Endothelial cell of umbilical vein (primary cell): ENCODE measurements at regions not wholly inside any gene's neighbourhood (a gene's known extent, or its start where the extent isn't known, plus 50 kb on each side); places are given as distances from the start of the nearest gene placed in this dataset.

Source experiments
- BruUV-seq: library from RNA; stranded (reverse); fragments of 400-500 nt; replicated peaks from 2 replicates; lab custom pipeline; 2021; lab: Mats Ljungman, UMichigan
- CTCF ChIA-PET: fragments of 300-600, 350-600 bp; sonication (Branson Sonifier 250); formaldehyde crosslinking; loops from one replicate; lab custom pipeline; 2021; ENCODE audit warnings: antibody characterized with exemption, inconsistent platforms; lab: Charles Lee
- POLR2A ChIA-PET: fragments of 300-600, 350-600 bp; sonication (Branson Sonifier 250); formaldehyde crosslinking; loops from one replicate; lab custom pipeline; 2021; ENCODE audit warnings: antibody characterized with exemption, inconsistent platforms; lab: Charles Lee
- DNase-seq: peaks from one replicate; pipeline ENCODE4 v3.0.0-alpha.2; 2011; ENCODE audit warnings: low read depth, low spot score
- FAIRE-seq: peaks from 2 replicates; lab custom pipeline; 2011; peaks lifted over from hg19 to GRCh38; lab: Jason Lieb, UNC
- H2AFZ ChIP-seq: 2 replicates; pipeline ENCODE4 v1.6.0; 2012; ENCODE audit warnings: low read depth, low read length, control low read depth, inconsistent platforms
- H3K27ac ChIP-seq: 2 replicates; pipeline ENCODE4 v1.5.1; 2011; ENCODE audit warnings: low read depth, mild to moderate bottlenecking, control low read depth, low read length, moderate library complexity; ENCODE audit not compliant: insufficient read depth
- H3K27me3 ChIP-seq, 2 experiments: 2 replicates each; pipeline versions ENCODE4 v1.6.0 to v1.6.1; 2011; ENCODE audit warnings: low read length in 2 of 2, mixed read lengths in 1 of 2; ENCODE audit not compliant: control insufficient read depth in 2 of 2, insufficient read depth in 2 of 2
- H3K36me3 ChIP-seq, 2 experiments: 2 replicates in 1 of 2; 3 replicates in 1 of 2; pipeline ENCODE4 v1.5.1; 2011; ENCODE audit warnings: low read length in 2 of 2, mild to moderate bottlenecking in 1 of 2, moderate library complexity in 1 of 2; ENCODE audit not compliant: control insufficient read depth in 2 of 2, insufficient read depth in 2 of 2; ENCODE audit errors: extremely low read depth in 1 of 2
- H3K4me1 ChIP-seq: 3 replicates; pipeline ENCODE4 v1.5.1; 2011; ENCODE audit warnings: mild to moderate bottlenecking, low read length; ENCODE audit not compliant: control insufficient read depth, insufficient read depth; ENCODE audit errors: extremely low read depth
- H3K4me2 ChIP-seq: 2 replicates; pipeline ENCODE4 v1.6.1; 2011; ENCODE audit warnings: low read length, control low read depth, mixed read lengths; ENCODE audit not compliant: insufficient read depth
- H3K4me3 ChIP-seq, 3 experiments: fragments of 200-600 bp in 1 of 3; sonication (generic), shearing (Covaris generic) in 1 of 3; replicated peaks in 1 of 3; 2 replicates each; pipeline ENCODE4 v1.5.1; 2011 to 2016; ENCODE audit warnings: control low read depth in 3 of 3, low read length in 3 of 3, mild to moderate bottlenecking in 2 of 3, inconsistent platforms in 1 of 3, low read depth in 1 of 3, moderate library complexity in 1 of 3; ENCODE audit not compliant: insufficient read depth in 1 of 3
- H3K79me2 ChIP-seq: 2 replicates; pipeline ENCODE4 v1.6.0; 2012; ENCODE audit warnings: low read length, inconsistent platforms; ENCODE audit not compliant: control insufficient read depth, insufficient read depth
- H3K9ac ChIP-seq: replicated peaks from 2 replicates; pipeline ENCODE3; 2011; ENCODE audit warnings: low read length, control low read depth; ENCODE audit not compliant: insufficient read depth; ENCODE audit errors: extremely low read depth
- H3K9me1 ChIP-seq: replicated peaks from 3 replicates; pipeline ENCODE4 v1.6.0; 2011; ENCODE audit warnings: mild to moderate bottlenecking, low read length; ENCODE audit not compliant: control insufficient read depth, insufficient read depth; ENCODE audit errors: extremely low read depth
- H3K9me3 ChIP-seq: replicated peaks from 2 replicates; pipeline ENCODE4 v1.5.1; 2012; ENCODE audit warnings: low read length, inconsistent platforms; ENCODE audit not compliant: control insufficient read depth, insufficient read depth
- H4K20me1 ChIP-seq: replicated peaks from 2 replicates; pipeline ENCODE3; 2011; ENCODE audit warnings: mild to moderate bottlenecking, low read length; ENCODE audit not compliant: control insufficient read depth, insufficient read depth; ENCODE audit errors: extremely low read depth
- FOS ChIP-seq: IDR thresholded peaks from 2 replicates; pipeline ENCODE4 v1.6.1; 2011; ENCODE audit warnings: mild to moderate bottlenecking, low read length, moderate library complexity, borderline replicate concordance; ENCODE audit not compliant: insufficient read depth
- GATA2 ChIP-seq: IDR thresholded peaks from 2 replicates; pipeline ENCODE4 v1.7.0; 2011; ENCODE audit warnings: low read depth, mild to moderate bottlenecking, moderate library complexity, mixed read lengths, low read length; ENCODE audit not compliant: insufficient read length, insufficient read depth
- JUN ChIP-seq: IDR thresholded peaks from 2 replicates; pipeline ENCODE4 v1.6.1; 2011; ENCODE audit warnings: borderline replicate concordance, low read depth; ENCODE audit not compliant: insufficient read length, insufficient read depth
- MYC ChIP-seq: IDR thresholded peaks from one replicate; pipeline ENCODE4 v1.6.1; 2011; ENCODE audit warnings: mild to moderate bottlenecking, low read depth, low read length
- POLR2A ChIP-seq: IDR thresholded peaks from 2 replicates; pipeline ENCODE4 v1.6.1; 2012; ENCODE audit warnings: low read depth, mild to moderate bottlenecking, control low read depth, low read length
- dilution Hi-C: fragments of 300-500 bp; cut with MboI; formaldehyde crosslinking; loops from one replicate; pipeline ENCODE4 v1.15.0; 2019; ENCODE audit warnings: low sequenced_read_pairs; ENCODE audit not compliant: extremely low pct_ligation_motif_present
- intact Hi-C: fragments of 100-400 bp; cut with micrococcal nuclease; formaldehyde crosslinking; loops from one replicate; pipeline ENCODE4 v1.10.0; 2022
- TF ChIP-seq, protein P1 (sequence below): IDR thresholded peaks from 2 replicates; pipeline ENCODE4 v1.6.1; 2011; ENCODE audit not compliant: insufficient read depth, insufficient read length

DNA sequence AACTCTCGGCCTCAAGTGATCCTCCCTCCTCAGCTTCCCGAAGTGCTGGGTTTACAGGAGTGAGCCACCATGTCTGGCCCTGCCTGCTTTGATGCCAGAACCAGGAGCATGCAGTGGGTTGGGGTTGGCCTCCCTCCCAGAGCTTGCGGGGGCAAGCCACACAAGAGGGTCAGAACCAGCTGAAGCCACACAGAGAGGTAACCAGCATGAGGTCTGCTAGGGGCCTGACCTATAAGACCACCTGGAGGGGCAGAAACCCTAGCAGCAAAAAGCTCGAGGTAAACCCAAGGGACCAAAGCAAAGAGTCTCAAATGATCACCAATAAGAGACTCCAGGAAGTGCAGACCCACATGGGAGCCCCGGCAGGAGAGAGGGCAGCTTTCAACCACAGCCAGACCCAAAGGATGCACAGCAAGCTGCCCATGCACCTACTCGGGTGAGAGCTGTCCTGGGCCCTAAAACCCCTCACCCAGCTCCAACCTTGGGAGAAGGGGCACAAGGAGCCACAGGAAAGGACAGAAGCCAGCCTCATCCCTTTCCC lies 81.2 kb downstream of the TOMM20 start:
- intact Hi-C loops = loop anchor here (1.0 kb wide), 1 partner anchor 50 kb away; no protein-coding TSS in a partner anchor
- H3K27ac ChIP-seq = peak overlapping the region; percentile 90
- no peak overlapping the region for H3K4me2 ChIP-seq
- H3K4me3 ChIP-seq = no peak overlapping the region
- H3K9ac ChIP-seq = peak overlapping the region; percentile 53
- peak overlapping the region; percentile 89 for H2AFZ ChIP-seq
- DNase-seq (no peak), FAIRE-seq (no peak)
- no peaks in the 10 kb centered on the region for H3K79me2 ChIP-seq
- POLR2A ChIA-PET = interaction anchor here (1.0 kb wide), 1 partner anchor 50 kb away, joined by 3 read pairs; no protein-coding TSS in a partner anchor
- no peaks in the 10 kb centered on the region for H3K9me1 ChIP-seq
- peaks cover 14% of the 10 kb centered on the region for H3K4me1 ChIP-seq
- CTCF ChIA-PET = interaction anchor here (0.9 to 1.3 kb wide), 4 partner anchors 23 to 548 kb away, joined by 3 to 4 read pairs (median 4); no protein-coding TSS in a partner anchor
- dilution Hi-C loops = no loop called here
- H4K20me1 ChIP-seq = no peaks in the 10 kb centered on the region
- H3K27me3 ChIP-seq = no peaks in the 10 kb centered on the region
- TF ChIP-seq, protein P1, sequence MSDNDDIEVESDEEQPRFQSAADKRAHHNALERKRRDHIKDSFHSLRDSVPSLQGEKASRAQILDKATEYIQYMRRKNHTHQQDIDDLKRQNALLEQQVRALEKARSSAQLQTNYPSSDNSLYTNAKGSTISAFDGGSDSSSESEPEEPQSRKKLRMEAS = no peak
- no peak for TF ChIP-seq FOS
- no peak for TF ChIP-seq JUN
- no peak for TF ChIP-seq POLR2A
- H3K9me3 ChIP-seq = no peaks in the 10 kb centered on the region
- no peaks in the 10 kb centered on the region for H3K36me3 ChIP-seq
- BruUV-seq = no TSS peak

DNA sequence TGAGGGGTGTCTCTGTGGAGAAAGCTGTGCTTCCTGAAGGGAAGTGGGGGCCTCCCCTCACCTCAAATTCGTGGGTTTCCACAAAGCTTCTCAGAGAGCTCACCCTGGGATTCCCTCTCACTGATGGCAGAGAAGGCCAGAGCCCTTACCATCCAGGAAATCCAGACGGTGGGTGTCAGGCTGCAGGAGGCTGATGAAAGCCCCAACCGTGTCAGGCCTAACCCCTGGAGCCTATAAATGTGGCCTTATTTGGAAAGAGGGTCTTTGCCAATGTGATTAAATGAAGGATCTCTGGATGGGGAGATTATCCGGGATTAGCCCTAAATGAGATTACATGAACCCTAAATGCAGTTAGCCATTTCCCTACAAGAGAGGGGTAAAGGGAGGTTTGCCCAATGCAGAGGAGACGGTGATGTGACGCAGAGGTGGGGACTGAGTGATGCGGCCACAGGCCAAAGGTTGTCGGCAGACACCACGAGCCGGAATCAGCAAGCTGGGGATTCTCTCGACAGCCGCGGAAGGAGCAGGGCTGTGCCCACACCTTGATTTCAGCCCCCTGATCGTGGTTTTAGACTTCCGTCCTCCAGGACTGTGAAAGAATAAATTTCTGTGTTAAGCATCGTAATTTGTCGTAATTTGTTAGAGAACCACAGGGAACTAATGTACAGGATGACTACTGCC lies 82.6 kb downstream of the TOMM20 start:
- POLR2A ChIA-PET = no interaction called here
- H3K27ac ChIP-seq = no peak overlapping the region
- H3K36me3 ChIP-seq = no peaks in the 10 kb centered on the region
- H2AFZ ChIP-seq = no peak overlapping the region
- intact Hi-C loops (no loop called here), dilution Hi-C loops (no loop called here)
- TF ChIP-seq JUN = no peak
- TF ChIP-seq GATA2 = no peak
- no peak for TF ChIP-seq MYC
- H3K4me1 ChIP-seq = peaks cover 14% of the 10 kb centered on the region
- no peaks in the 10 kb centered on the region for H3K9me1 ChIP-seq
- no peak overlapping the region for H3K4me2 ChIP-seq
- no peak overlapping the region for H3K4me3 ChIP-seq
- H3K79me2 ChIP-seq = no peaks in the 10 kb centered on the region
- H3K9ac ChIP-seq = no peak overlapping the region
- H3K27me3 ChIP-seq = no peaks in the 10 kb centered on the region
- no peaks in the 10 kb centered on the region for H4K20me1 ChIP-seq
- no TSS peak for BruUV-seq
- FAIRE-seq = no peak
- no peaks in the 10 kb centered on the region for H3K9me3 ChIP-seq
- no peak for DNase-seq
- CTCF ChIA-PET = no interaction called here
